HepG2 (cell line): ENCODE measurements at regions not wholly inside any gene's neighbourhood (a gene's known extent, or its start where the extent isn't known, plus 50 kb on each side); places are given as distances from the start of the nearest gene placed in this dataset.
A peak's percentile ranks its signal among the peaks of the same experiment; 100 is the strongest.

ENCODE experiments used
- ATF3 ChIP-seq: sonication (generic); formaldehyde crosslinking; IDR thresholded peaks from 2 replicates; pipeline ENCODE4 v1.4.0; 2020; ENCODE audit warnings: missing genetic modification reagents
- CTCF ChIP-seq: sonication (generic); formaldehyde crosslinking; IDR thresholded peaks from 2 replicates; pipeline ENCODE4 v1.5.0; 2020; ENCODE audit warnings: mild to moderate bottlenecking, missing genetic modification reagents, moderate library complexity
- DMTF1 ChIP-seq: sonication (generic); formaldehyde crosslinking; IDR thresholded peaks from 2 replicates; pipeline ENCODE4 v1.4.0; 2020; ENCODE audit warnings: mild to moderate bottlenecking, missing genetic modification reagents
- KDM2A ChIP-seq: sonication (generic); formaldehyde crosslinking; IDR thresholded peaks from 2 replicates; pipeline ENCODE4 v1.4.0; 2020; ENCODE audit warnings: low read depth, missing genetic modification reagents, borderline replicate concordance
- REPIN1 ChIP-seq: sonication (generic); formaldehyde crosslinking; IDR thresholded peaks from 2 replicates; pipeline ENCODE4 v1.8.0; 2022; ENCODE audit warnings: missing genetic modification reagents, low read depth, mild to moderate bottlenecking, borderline replicate concordance
- SMC3 ChIP-seq: IDR thresholded peaks from 2 replicates; pipeline ENCODE4 v1.6.1; 2011; ENCODE audit warnings: low read length, improper control_type of control experiment
- STAG1 ChIP-seq: sonication (generic); formaldehyde crosslinking; IDR thresholded peaks from 2 replicates; pipeline ENCODE4 v1.4.0; 2020; ENCODE audit warnings: missing genetic modification reagents
- TOPORS ChIP-seq: sonication (generic); formaldehyde crosslinking; IDR thresholded peaks from 2 replicates; pipeline ENCODE4 v1.8.0; 2023; ENCODE audit warnings: mild to moderate bottlenecking, missing genetic modification reagents
- XRCC5 ChIP-seq: fragments of 200-400 bp; formaldehyde crosslinking; optimal IDR thresholded peaks from 2 replicates; pipeline ENCODE3; 2017; ENCODE audit warnings: mild to moderate bottlenecking, low read length
- ZNF558 ChIP-seq: sonication (generic); formaldehyde crosslinking; IDR thresholded peaks from 2 replicates; pipeline ENCODE4 v1.9.0; 2022; ENCODE audit warnings: mild to moderate bottlenecking, missing genetic modification reagents, borderline replicate concordance
- ZNF615 ChIP-seq: sonication (generic); formaldehyde crosslinking; IDR thresholded peaks from 2 replicates; pipeline ENCODE4 v1.5.0; 2020; ENCODE audit warnings: mild to moderate bottlenecking, missing genetic modification reagents, borderline replicate concordance
- ZNF839 ChIP-seq: sonication (generic); formaldehyde crosslinking; IDR thresholded peaks from 2 replicates; pipeline ENCODE4 v1.4.0; 2020; ENCODE audit warnings: missing genetic modification reagents, mild to moderate bottlenecking, borderline replicate concordance

GRCh38 chr2:7672027-7672684 lies 754.9 kb downstream of the RNF144A start (continued):
- TF ChIP-seq DMTF1 (CRISPR knock-in tag), result no peak
- peak; percentile 57; the same call in 1 of the 2 replicates for TF ChIP-seq TOPORS (CRISPR knock-in tag)
- TF ChIP-seq ZNF558, result no peak
- TF ChIP-seq KDM2A (CRISPR knock-in tag), result 0 out of 2 replicates have a peak, but pooled peaks have one; percentile 52
- TF ChIP-seq SMC3, result peak; percentile 82
- TF ChIP-seq REPIN1, result 0 out of 2 replicates have a peak, but pooled peaks have one; percentile 11
- peak; percentile 85 for TF ChIP-seq CTCF (CRISPR knock-in tag)
- 0 out of 2 replicates have a peak, but pooled peaks have one; percentile 29 for TF ChIP-seq ZNF839 (CRISPR knock-in tag)
- TF ChIP-seq STAG1 (CRISPR knock-in tag), result peak; percentile 78
- TF ChIP-seq ATF3 (CRISPR knock-in tag), result no peak
- peak; percentile 69 for TF ChIP-seq XRCC5
- no peak for TF ChIP-seq ZNF615
- TF ChIP-seq, all 625 proteins: peak for 12
